AG04450 (cell line): ENCODE measurements at regions not wholly inside any gene's neighbourhood (a gene's known extent, or its start where the extent isn't known, plus 50 kb on each side); places are given as distances from the start of the nearest gene placed in this dataset.

Source experiments
- CTCF ChIA-PET: fragments of 300-600, 350-600 bp; formaldehyde crosslinking; extraction: SDS; loops from one replicate; lab custom pipeline; 2022; ENCODE audit warnings: antibody characterized with exemption, inconsistent platforms; lab: Charles Lee
- POLR2A ChIA-PET: fragments of 350-600 bp; formaldehyde crosslinking; extraction: SDS; loops from one replicate; lab custom pipeline; 2021; ENCODE audit warnings: antibody characterized with exemption, inconsistent platforms; lab: Yijun Ruan, JAX
- DNase-seq: peaks from one replicate; pipeline ENCODE4 v3.0.0-alpha.2; 2011; ENCODE audit warnings: low read depth, low spot score
- H3K27ac ChIP-seq: one replicate; pipeline ENCODE4 v1.5.1; 2012; ENCODE audit warnings: low read depth, low read length, control low read depth
- H3K27me3 ChIP-seq: one replicate; pipeline ENCODE4 v1.6.0; 2012; ENCODE audit warnings: low read length; ENCODE audit not compliant: control insufficient read depth, insufficient read depth
- H3K4me3 ChIP-seq: 2 replicates; pipeline ENCODE4 v1.5.1; 2011; ENCODE audit warnings: mild to moderate bottlenecking, low read depth, low read length, control low read depth
- H3K9me3 ChIP-seq: 2 replicates; pipeline ENCODE4 v1.5.1; 2012; ENCODE audit warnings: low read length; ENCODE audit not compliant: control insufficient read depth, insufficient read depth
- CTCF ChIP-seq: IDR thresholded peaks from 2 replicates; pipeline ENCODE4 v1.5.1; 2011; ENCODE audit warnings: low read depth, low read length, control low read depth, inconsistent platforms

GRCh38 chr1:225713281-225713680, 60.4 kb upstream of the ENAH start:
- ChIA-PET CTCF (no interaction called here), POLR2A (no interaction called here)
- H3K9me3 ChIP-seq: no peaks in the 10 kb centered on the region
- no peaks in the 10 kb centered on the region for H3K27me3 ChIP-seq
- H3K27ac ChIP-seq: no peak overlapping the region
- DNase-seq: no peak
- no peak for TF ChIP-seq CTCF
- no peak overlapping the region for H3K4me3 ChIP-seq

DNA sequence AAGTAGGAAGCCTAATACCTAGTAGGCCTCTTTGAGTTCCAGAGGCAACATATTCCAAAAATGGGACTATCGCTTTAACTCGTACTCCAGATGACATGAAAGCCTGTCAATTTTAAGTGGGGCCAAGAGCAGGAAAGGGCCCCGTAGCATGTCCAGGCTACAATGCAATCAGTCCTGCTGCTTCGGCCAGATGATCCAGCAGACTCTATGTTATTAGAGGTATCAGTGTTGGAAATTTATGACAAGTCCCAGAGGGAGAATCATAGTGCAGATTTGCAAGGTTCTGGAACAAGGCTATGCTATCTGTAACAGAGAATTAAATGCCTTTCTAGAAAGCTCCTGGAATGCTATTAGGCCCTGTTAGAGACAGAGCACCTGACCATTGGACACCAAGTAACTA, 56.7 kb upstream of the SRP9 start:
- POLR2A ChIA-PET: interaction anchor here (0.7 kb wide), 1 partner anchor 26 kb away, joined by 6 read pairs; no protein-coding TSS in a partner anchor
- no peak for TF ChIP-seq CTCF
- Histone ChIP-seq H3K27ac (no peak overlapping the region), H3K4me3 (no peak overlapping the region), H3K27me3 (no peaks in the 10 kb centered on the region), H3K9me3 (no peaks in the 10 kb centered on the region)
- CTCF ChIA-PET: no interaction called here
- DNase-seq: no peak

- ChIA-PET CTCF (no interaction called here), POLR2A (no interaction called here)
- Histone ChIP-seq H3K4me3 (no peak overlapping the region), H3K9me3 (no peaks in the 10 kb centered on the region), H3K27ac (no peak overlapping the region), H3K27me3 (no peaks in the 10 kb centered on the region)
- no peak for DNase-seq
- TF ChIP-seq CTCF: no peak
Measured at GRCh38 chr1:225724251-225724650, 53.4 kb upstream of the SRP9 start.
